HG02798 (cell line): ENCODE measurements at regions not wholly inside any gene's neighbourhood (a gene's known extent, or its start where the extent isn't known, plus 50 kb on each side); places are given as distances from the start of the nearest gene placed in this dataset.

Source experiments
- ATAC-seq: cut with Tn5 transposase; IDR thresholded peaks from one replicate; pipeline ENCODE4 v1.9.1; 2021; ENCODE audit warnings: mild to moderate bottlenecking; ENCODE audit not compliant: unreplicated experiment, poor library complexity

- ATAC-seq, result no peak
These were observed 139.3 kb downstream of the SOX2 start for GRCh38 chr3:181851063-181851462.

DNA sequence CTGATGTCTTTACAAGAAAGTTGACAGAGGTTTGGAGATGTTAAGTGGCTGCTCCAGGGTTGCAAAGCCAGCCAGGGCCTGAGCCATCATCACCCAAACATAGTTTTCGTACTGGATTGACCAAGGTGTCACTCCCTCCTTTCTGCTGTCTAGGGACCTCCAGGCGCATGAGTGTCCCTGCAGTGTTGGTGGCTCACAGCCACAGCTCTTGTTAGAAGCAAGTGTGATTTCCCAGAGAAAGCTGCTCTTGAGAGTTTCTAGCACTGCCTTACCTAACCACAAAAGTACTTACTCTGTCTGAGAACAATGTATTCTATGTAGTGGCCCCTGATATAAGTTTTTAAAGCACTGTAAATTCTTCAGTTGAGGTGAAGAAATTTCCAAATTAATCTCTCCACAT is 144.1 kb downstream of the SOX2 start:
- no peak for ATAC-seq

- no peak for ATAC-seq
These were observed 147.8 kb downstream of the SOX2 start for GRCh38 chr3:181859518-181859917.

DNA sequence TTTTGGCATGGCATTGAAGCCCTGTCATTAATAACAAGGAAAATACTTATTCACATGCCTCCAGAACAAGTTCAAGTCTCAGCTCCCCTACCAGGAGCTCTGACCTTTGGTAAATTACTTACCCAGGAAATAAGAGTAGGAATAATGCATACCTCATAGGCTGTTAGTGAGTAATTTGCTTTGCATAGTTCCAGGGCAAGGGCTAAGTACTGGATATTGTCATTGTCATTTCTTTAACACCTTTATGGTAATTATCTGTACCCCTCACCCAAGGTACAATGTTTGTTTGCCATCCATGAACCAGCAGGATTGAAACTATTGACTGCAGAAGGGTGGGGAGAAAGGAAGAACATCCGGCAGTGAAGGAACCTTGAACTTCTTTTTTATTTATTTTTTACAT is 148.5 kb downstream of the SOX2 start:
- no peak for ATAC-seq

DNA sequence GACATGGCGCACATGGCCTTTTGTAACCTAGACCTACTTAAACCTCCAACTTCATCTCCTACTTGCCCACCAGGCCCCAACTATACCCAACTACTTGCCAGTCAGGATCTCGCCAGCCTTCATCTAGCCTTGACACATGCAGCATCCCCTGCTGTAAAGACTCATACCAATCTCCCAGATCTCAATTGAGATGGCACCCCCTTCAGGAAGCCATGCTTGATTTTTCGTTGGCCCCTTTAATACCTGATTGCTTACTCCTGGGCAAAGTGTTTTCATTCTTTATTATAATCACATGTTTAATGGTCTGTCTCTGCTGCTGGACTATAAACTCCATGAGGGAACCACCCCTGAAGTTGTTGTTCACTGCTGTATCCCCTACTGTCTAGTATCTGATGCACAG is 150.8 kb downstream of the SOX2 start:
- ATAC-seq, result no peak

DNA sequence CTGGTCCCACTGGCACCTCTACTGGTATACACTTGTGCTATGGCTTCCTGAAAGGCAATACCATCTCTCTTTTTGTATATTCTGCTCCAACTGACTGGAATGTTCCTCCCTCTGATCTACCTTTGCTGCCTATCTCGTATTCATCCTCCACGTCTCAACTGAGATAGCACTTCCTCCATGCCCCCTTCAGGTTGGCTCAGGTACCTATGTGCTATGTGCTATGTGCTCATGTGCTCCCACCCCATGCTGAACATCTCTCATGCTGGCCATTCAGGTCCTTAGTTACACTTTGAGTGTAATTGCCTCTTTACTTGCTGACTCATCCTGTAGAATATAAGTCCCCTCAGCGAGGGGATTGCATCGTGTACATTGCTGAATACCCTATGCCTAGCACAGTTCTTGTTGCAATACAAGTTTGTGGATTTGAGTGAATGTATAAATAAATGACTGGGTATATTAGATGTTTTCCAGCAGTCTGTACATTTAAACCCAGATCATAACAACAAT is 156.9 kb downstream of the SOX2 start:
- no peak for ATAC-seq

DNA sequence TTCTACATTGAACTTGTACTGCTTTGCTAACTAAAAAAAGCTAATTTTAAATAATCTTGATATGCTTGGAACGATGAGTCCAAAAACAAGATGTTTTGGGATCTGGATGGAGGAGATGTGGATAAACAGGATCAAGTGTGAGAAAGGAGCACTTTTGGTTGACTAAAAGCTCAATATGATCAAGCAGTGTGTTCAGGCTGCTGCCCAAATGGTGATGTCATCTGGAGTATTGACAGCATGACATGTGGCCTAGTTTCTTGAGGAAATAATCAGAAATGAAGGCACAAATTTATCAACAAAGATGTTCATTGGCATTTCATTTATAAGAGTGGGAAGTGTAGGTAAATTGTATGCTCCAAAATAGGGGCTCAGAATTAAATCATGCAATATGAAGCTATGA is 161.2 kb downstream of the SOX2 start:
- no peak for ATAC-seq

- no peak for ATAC-seq
These were observed 168.2 kb downstream of the SOX2 start for GRCh38 chr3:181879926-181880325.

DNA sequence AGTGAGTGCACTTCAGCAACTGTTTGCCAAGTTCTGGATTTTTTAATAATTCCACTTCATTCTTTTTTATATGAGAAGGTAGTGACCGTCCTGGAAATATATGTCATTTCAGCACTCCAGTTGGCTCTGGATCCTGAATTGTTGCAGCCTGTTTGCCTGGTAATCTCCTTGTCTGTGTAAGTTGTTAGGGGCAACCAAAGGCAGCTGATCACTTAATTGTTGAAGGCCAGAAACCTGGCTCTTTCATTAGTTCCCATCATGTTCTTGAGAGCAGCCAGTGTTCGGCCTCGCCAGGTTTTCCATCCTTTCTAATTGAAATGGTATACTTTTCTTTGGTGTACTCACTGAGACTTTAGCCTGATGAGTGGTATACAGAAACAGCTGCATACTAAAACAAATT is 168.6 kb downstream of the SOX2 start:
- ATAC-seq, result no peak

DNA sequence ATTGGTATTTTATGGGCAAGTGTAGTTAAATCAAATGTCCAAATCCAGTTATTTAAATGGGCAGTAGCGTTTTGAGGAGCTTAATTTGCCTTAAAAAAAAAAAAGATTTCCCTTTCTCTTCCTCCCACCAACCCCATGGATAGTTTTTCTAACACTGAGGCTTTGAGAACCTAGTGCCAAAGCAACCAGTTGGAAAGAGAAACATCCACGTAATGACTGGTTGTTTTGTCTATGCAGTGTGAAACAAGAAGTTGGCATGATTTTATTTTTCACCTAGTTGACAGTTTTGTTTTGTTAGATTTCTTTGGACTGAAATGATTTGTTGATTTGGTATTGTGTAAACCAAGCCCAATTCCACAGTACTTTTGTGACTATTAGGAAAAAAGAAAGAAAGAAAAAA is 170.0 kb downstream of the SOX2 start:
- ATAC-seq, result no peak

- no peak for ATAC-seq
These were observed 174.3 kb downstream of the SOX2 start for GRCh38 chr3:181885868-181886630.

GRCh38 chr3:181886676-181887075 is 175.0 kb downstream of the SOX2 start:
- no peak for ATAC-seq

GRCh38 chr3:181887685-181888084 is 176.0 kb downstream of the SOX2 start:
- ATAC-seq, result no peak

DNA sequence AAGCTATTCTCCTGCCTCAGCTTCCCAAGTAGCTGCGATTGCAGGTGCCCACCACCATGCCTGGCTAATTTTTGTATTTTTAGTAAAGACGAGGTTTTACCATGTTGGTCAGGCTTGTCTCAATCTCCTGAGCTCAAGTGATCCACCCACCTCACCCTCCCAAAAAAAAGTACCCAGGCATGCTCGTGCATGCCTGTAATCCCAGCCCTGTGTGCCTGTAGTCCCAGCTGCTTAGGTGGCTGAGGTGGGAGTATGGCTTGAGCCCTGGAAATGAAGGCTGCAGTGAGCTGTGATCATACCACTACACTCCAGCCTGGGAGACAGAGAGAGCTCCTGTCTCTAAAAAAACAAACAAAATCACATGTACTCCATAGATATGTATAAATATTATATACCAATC is 176.5 kb downstream of the SOX2 start:
- no peak for ATAC-seq

GRCh38 chr3:181892848-181893247 is 181.1 kb downstream of the SOX2 start:
- ATAC-seq, result no peak

DNA sequence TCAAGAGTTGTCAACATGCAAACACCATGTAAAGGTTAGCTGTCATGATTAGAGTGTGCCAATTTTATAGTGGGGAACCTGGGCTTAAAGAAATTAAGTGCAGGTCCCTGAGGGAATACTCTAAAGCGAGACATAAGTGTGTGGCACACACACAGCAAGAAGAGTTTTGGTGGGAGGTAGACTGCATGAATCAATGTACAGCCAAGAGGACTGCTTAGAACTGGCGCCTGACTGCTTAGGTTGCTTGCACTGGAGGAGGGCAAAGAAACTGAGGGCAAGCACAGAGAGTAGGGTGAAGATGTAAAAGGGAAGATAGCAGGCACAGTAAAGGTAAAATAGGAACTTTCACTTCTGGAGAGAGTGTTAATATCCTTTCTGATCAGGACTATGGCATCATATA is 184.9 kb downstream of the SOX2 start:
- no peak for ATAC-seq

DNA sequence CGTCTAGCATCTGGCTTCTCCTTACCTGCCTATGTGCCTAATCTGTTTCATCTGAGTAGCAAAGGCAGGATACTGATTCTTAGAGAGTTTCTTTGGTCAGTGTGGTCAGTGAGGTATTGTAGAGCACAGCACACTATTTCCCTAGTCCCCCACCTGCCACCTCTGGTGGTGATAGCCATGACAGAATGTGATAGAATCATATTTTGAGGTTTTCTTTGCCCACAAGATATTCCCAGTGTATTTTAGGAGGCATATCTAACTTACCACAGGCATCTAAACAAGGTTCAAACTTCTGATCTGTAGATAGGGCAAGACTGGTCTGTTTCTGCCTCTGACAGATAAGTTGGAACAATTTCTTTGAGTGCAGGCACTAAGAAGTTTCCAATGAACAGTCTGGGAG is 188.0 kb downstream of the SOX2 start:
- no peak for ATAC-seq

GRCh38 chr3:181901626-181902025 is 189.9 kb downstream of the SOX2 start:
- ATAC-seq, result no peak

DNA sequence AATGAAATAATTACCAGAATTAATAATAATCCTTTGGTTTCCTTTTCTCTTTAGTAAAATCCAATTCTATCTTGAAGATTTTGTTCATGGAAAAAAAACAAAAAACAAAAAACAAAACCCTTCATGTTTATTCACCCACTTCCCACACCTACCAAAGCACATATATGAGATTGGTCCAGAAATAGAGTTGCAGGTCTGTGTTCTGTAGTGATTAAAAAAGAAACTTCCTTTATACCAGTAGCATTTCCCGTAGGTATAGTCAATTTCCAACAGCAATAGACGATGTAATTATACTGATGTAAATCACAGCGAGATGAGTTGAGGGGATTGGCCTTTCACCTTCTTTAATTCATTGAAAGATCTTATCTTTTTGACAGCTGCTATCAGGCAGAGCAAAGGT is 194.6 kb downstream of the SOX2 start:
- no peak for ATAC-seq

DNA sequence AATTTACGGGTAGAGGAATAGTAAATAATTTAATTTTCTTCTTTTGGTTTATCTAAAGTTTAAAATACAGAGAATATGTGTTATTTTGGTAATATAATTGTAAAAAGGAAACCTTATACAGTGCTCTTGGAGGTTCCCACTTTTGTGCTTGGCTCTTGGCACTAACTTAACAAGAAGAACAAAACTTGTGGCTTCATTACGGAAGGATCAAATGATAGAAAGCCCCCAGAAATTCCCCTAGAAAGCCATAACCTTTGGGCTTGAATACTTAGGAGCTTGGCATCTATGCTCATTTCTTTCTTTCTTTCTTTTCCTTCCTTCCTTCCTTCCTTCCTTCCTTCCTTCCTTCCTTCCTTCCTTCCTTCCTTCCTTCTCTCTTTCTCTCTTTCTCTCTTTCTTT is 197.5 kb downstream of the SOX2 start:
- no peak for ATAC-seq

DNA sequence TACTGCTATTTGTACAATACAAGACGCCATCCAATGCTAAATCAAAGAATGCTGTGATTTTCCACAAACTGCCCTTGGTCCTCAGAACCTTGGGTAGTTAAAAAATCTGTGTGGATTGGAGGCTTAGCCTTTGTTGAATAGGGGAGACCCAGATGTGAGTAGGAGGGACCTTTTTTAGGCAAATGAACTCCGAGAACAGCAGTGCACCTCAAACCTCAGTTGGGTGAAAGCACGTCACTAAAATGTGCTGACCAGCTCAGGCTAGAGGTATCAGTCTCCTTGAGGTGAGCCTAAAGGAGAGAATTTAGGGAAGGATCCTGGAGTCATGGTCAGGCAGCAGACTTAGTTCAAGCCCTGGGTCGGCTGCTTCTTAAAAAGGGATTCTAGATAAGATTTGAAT is 200.7 kb downstream of the SOX2 start:
- no peak for ATAC-seq

- ATAC-seq, result no peak
These were observed 201.5 kb downstream of the SOX2 start for GRCh38 chr3:181913254-181913653.
